ENCODE measurements at regions not wholly inside any gene's neighbourhood (a gene's known extent, or its start where the extent isn't known, plus 50 kb on each side); places are given as distances from the start of the nearest gene placed in this dataset.

GRCh38 chr10:43852149-43852548 is 203.5 kb upstream of the ZNF32 start:
- H3K27ac Mint-ChIP-seq, result peak overlapping the region in 1 of 7 donors; percentile 38
- intact Hi-C loops (cut with micrococcal nuclease), result no loop called here

GRCh38 chr10:43851030-43851429 is 202.3 kb upstream of the ZNF32 start:
- H3K4me2 ChIP-seq (replicated peaks; ENCODE audit: extremely low read depth, low read length, poor library complexity, severe bottlenecking), result no peak overlapping the region
- H3K9ac ChIP-seq (ENCODE audit: insufficient read depth, low read length, poor library complexity, severe bottlenecking), result no peak overlapping the region
- H3K36me3 ChIP-seq (replicated peaks in 1 of 2; ENCODE audit: control insufficient read depth in 1 of 2, insufficient read depth in 2 of 2, low read length in 2 of 2), result no peaks in the 10 kb centered on the region
- no peak for DNase-seq
- H3K4me1 ChIP-seq (ENCODE audit: control insufficient read depth in 1 of 2, insufficient read depth in 2 of 2, low read length in 2 of 2), result peaks cover 0 to 4% of the 10 kb centered on the region in 2 donors
- H2AFZ ChIP-seq (ENCODE audit: insufficient read depth, low read depth, low read length, poor library complexity, severe bottlenecking), result no peak overlapping the region
- no peaks in the 10 kb centered on the region for H4K20me1 ChIP-seq (ENCODE audit: insufficient read depth, low read length)
- no peak for TF ChIP-seq CTCF (IDR thresholded peaks at IDR 0.05)
- H3K27ac ChIP-seq (ENCODE audit: low read depth in 1 of 2, low read length in 2 of 2), result no peak overlapping the region
- H3K9me3 Mint-ChIP-seq, result peaks cover 0 to 11% (median 2%) of the 10 kb centered on the region in 7 donors
- peaks cover 6% of the 10 kb centered on the region for H3K4me1 Mint-ChIP-seq
- no peaks in the 10 kb centered on the region for H3K36me3 Mint-ChIP-seq
- H3K9me3 ChIP-seq (replicated peaks in 1 of 2; ENCODE audit: control insufficient read depth in 1 of 2, insufficient read depth in 1 of 2, low read length in 2 of 2), result no peaks in the 10 kb centered on the region
- H3K27ac Mint-ChIP-seq, result no peak overlapping the region
- H3K4me3 Mint-ChIP-seq, result no peak overlapping the region
- no peaks in the 10 kb centered on the region for H3K79me2 ChIP-seq (ENCODE audit: insufficient read depth, low read length)
- H3K27me3 Mint-ChIP-seq (ENCODE audit: low read depth in 3 of 3), result peaks cover 0 to 10% (median 8%) of the 10 kb centered on the region in 3 donors
- WGBS (ENCODE audit: insufficient coverage), result 100% methylated on average over 1 of the region's 3 CpGs
- intact Hi-C loops (cut with micrococcal nuclease), result no loop called here
- H3K27me3 ChIP-seq (ENCODE audit: control insufficient read depth in 2 of 2, insufficient read depth in 2 of 2, low read length in 2 of 2), result no peaks in the 10 kb centered on the region
- H3K4me3 ChIP-seq (replicated peaks in 1 of 3; ENCODE audit: low read depth in 2 of 3, low read length in 3 of 3), result no peak overlapping the region

More at GRCh38 chr10:43852149-43852548, 203.5 kb upstream of the ZNF32 start:
- H4K20me1 ChIP-seq (ENCODE audit: insufficient read depth, low read length), result no peaks in the 10 kb centered on the region
- H3K4me1 ChIP-seq (ENCODE audit: control insufficient read depth in 1 of 2, insufficient read depth in 2 of 2, low read length in 2 of 2), result no peaks in the 10 kb centered on the region
- Mint-ChIP-seq H3K4me1 (no peaks in the 10 kb centered on the region), H3K36me3 (no peaks in the 10 kb centered on the region), H3K9me3 (peaks cover 0 to 11% (median 2%) of the 10 kb centered on the region in 7 donors), H3K4me3 (no peak overlapping the region), H3K27me3 (ENCODE audit: low read depth in 3 of 3) (peaks cover 9 to 10% (median 10%) of the 10 kb centered on the region in 3 donors)
- 43% methylated on average over 3 of the region's 9 CpGs for WGBS (ENCODE audit: insufficient coverage)
- H3K36me3 ChIP-seq (replicated peaks in 1 of 2; ENCODE audit: control insufficient read depth in 1 of 2, insufficient read depth in 2 of 2, low read length in 2 of 2), result no peaks in the 10 kb centered on the region
- no peak overlapping the region for H3K4me2 ChIP-seq (replicated peaks; ENCODE audit: extremely low read depth, low read length, poor library complexity, severe bottlenecking)
- H3K9me3 ChIP-seq (replicated peaks in 1 of 2; ENCODE audit: control insufficient read depth in 1 of 2, insufficient read depth in 1 of 2, low read length in 2 of 2), result no peaks in the 10 kb centered on the region
- H3K27ac ChIP-seq (ENCODE audit: low read depth in 1 of 2, low read length in 2 of 2), result no peak overlapping the region
- no peak overlapping the region for H2AFZ ChIP-seq (ENCODE audit: insufficient read depth, low read depth, low read length, poor library complexity, severe bottlenecking)
- H3K9ac ChIP-seq (ENCODE audit: insufficient read depth, low read length, poor library complexity, severe bottlenecking), result no peak overlapping the region
- H3K4me3 ChIP-seq (replicated peaks in 1 of 3; ENCODE audit: low read depth in 2 of 3, low read length in 3 of 3), result no peak overlapping the region
- H3K79me2 ChIP-seq (ENCODE audit: insufficient read depth, low read length), result no peaks in the 10 kb centered on the region
- no peak for DNase-seq
- H3K27me3 ChIP-seq (ENCODE audit: control insufficient read depth in 2 of 2, insufficient read depth in 2 of 2, low read length in 2 of 2), result no peaks in the 10 kb centered on the region
- no peak for TF ChIP-seq CTCF (IDR thresholded peaks at IDR 0.05)
